NB4 (cell line): ENCODE measurements at regions not wholly inside any gene's neighbourhood (a gene's known extent, or its start where the extent isn't known, plus 50 kb on each side); places are given as distances from the start of the nearest gene placed in this dataset.

Source experiments
- MYC ChIP-seq: IDR thresholded peaks from 2 replicates; pipeline ENCODE4 v1.6.1; 2011; ENCODE audit warnings: low read depth, low read length
- POLR2A ChIP-seq: IDR thresholded peaks from 2 replicates; pipeline ENCODE4 v1.6.1; 2011; ENCODE audit warnings: mild to moderate bottlenecking; ENCODE audit not compliant: insufficient read length; ENCODE audit errors: extremely low read depth
- TF ChIP-seq, protein P1 (sequence below): IDR thresholded peaks from one replicate; pipeline ENCODE4 v1.5.1; 2012; ENCODE audit warnings: low read depth, low read length
- TF ChIP-seq, protein P2 (sequence below): IDR thresholded peaks from 2 replicates; pipeline ENCODE4 v1.6.1; 2011; ENCODE audit warnings: low read depth, low read length

DNA sequence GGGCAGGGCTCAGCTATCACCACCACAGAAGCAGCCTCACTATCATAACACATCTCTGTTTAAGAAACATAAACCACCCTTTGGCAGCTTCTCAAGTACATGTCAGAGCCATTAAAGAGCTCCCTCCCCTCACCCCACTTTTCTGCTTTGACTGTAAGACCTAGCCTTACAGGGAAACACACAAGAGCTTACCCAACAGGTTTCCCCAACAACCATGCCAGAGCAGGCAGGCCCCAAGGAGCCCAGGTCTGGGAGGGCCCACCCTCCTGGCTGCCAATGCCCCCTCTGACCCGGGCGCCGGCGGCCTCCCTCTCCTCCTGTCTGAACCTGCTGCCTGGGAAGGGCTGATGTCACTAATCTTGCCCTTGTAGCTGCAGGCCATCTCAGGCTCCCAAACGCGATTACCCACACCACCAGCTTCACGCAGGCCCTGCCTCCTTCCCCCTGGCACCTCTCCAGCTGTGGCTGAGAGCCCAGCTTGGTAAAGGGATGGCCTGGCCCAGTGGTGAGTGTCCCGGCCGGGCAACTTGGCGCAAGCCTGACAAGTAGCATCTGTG is 402.0 kb downstream of the MAFB start:
- TF ChIP-seq POLR2A: no peak
- TF ChIP-seq, protein P1, sequence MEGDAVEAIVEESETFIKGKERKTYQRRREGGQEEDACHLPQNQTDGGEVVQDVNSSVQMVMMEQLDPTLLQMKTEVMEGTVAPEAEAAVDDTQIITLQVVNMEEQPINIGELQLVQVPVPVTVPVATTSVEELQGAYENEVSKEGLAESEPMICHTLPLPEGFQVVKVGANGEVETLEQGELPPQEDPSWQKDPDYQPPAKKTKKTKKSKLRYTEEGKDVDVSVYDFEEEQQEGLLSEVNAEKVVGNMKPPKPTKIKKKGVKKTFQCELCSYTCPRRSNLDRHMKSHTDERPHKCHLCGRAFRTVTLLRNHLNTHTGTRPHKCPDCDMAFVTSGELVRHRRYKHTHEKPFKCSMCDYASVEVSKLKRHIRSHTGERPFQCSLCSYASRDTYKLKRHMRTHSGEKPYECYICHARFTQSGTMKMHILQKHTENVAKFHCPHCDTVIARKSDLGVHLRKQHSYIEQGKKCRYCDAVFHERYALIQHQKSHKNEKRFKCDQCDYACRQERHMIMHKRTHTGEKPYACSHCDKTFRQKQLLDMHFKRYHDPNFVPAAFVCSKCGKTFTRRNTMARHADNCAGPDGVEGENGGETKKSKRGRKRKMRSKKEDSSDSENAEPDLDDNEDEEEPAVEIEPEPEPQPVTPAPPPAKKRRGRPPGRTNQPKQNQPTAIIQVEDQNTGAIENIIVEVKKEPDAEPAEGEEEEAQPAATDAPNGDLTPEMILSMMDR: no peak
- TF ChIP-seq, protein P2, sequence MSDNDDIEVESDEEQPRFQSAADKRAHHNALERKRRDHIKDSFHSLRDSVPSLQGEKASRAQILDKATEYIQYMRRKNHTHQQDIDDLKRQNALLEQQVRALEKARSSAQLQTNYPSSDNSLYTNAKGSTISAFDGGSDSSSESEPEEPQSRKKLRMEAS: no peak
- no peak for TF ChIP-seq MYC
